ENCODE measurements at regions not wholly inside any gene's neighbourhood (a gene's known extent, or its start where the extent isn't known, plus 50 kb on each side); places are given as distances from the start of the nearest gene placed in this dataset.

DNA sequence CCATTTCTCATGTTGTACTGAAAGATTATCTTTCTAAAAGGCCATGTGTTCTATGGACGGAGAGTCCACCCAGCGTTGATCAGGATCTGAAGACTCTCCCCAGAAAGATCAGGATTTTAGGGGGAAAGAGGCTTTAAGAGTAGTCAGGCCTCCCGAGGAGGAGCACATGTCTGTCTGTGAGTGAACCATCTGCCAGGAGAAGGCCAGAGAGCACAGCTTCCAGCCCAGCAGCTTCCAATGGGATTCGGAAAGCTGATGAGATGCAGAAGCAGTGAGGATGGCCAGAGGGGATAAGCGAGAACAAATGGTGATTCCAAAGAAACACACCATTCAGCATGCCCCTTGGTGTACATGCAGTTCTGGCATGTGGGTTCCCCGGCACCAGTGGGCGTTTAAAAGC, 88.5 kb upstream of the TCERG1L start:
- ChIA-PET POLR2A (no interaction called here), CTCF (no interaction called here)
- peaks cover 0 to 6% (median 0%) of the 10 kb centered on the region in 5 donors for H3K9me3 Mint-ChIP-seq
- H3K27ac Mint-ChIP-seq: no peak overlapping the region
- DNase-seq: no peak
- no peaks in the 10 kb centered on the region for H3K4me1 ChIP-seq (ENCODE audit: insufficient read depth, low read length)
- H3K36me3 Mint-ChIP-seq: no peaks in the 10 kb centered on the region
- no peaks in the 10 kb centered on the region for H3K36me3 ChIP-seq (ENCODE audit: insufficient read depth, low read length)
- H3K27me3 ChIP-seq (ENCODE audit: insufficient read depth, low read length, poor library complexity, severe bottlenecking): no peaks in the 10 kb centered on the region
- no peak overlapping the region for H3K27ac ChIP-seq (ENCODE audit: low read depth, low read length)
- peaks cover 0 to 6% of the 10 kb centered on the region in 2 donors for H3K27me3 Mint-ChIP-seq
- H3K4me3 Mint-ChIP-seq: no peak overlapping the region
- H3K4me3 ChIP-seq (ENCODE audit: low read length): no peak overlapping the region
- no peaks in the 10 kb centered on the region for H3K4me1 Mint-ChIP-seq
- H3K9me3 ChIP-seq (ENCODE audit: low read length): no peaks in the 10 kb centered on the region

DNA sequence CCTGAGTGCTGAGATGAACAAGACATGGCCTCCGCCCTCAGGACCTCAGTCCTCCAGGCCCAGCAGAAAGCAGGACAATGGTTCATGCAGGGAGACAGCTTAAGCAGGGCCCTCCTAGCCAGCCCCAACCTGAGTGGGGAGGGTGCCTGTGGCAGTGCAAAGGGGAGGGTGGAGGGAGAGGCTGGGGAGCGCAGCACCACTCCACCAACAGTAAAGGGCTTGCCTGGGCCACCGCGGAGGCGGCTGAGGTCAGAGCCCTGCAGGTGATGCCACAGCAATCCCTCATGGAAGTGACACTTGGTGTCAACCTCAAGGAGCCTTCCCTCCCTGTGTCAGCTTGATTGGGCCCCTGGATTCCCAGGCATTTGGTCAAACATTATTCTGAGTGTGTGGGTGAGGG, 89.0 kb upstream of the TCERG1L start:
- Mint-ChIP-seq H3K4me3 (no peak overlapping the region), H3K36me3 (no peaks in the 10 kb centered on the region), H3K9me3 (peaks cover 0 to 6% (median 0%) of the 10 kb centered on the region in 5 donors), H3K27me3 (peaks cover 0 to 6% of the 10 kb centered on the region in 2 donors), H3K27ac (no peak overlapping the region), H3K4me1 (no peaks in the 10 kb centered on the region)
- no peaks in the 10 kb centered on the region for H3K9me3 ChIP-seq (ENCODE audit: low read length)
- no peak overlapping the region for H3K4me3 ChIP-seq (ENCODE audit: low read length)
- H3K36me3 ChIP-seq (ENCODE audit: insufficient read depth, low read length): no peaks in the 10 kb centered on the region
- H3K27me3 ChIP-seq (ENCODE audit: insufficient read depth, low read length, poor library complexity, severe bottlenecking): no peaks in the 10 kb centered on the region
- H3K27ac ChIP-seq (ENCODE audit: low read depth, low read length): no peak overlapping the region
- ChIA-PET POLR2A (no interaction called here), CTCF (no interaction called here)
- DNase-seq: no peak
- H3K4me1 ChIP-seq (ENCODE audit: insufficient read depth, low read length): no peaks in the 10 kb centered on the region

GRCh38 chr10:131402771-131403650, 91.5 kb upstream of the TCERG1L start:
- ChIA-PET POLR2A (no interaction called here), CTCF (no interaction called here)
- H3K4me3 ChIP-seq (ENCODE audit: low read length): no peak overlapping the region
- Mint-ChIP-seq H3K4me1 (no peaks in the 10 kb centered on the region), H3K4me3 (no peak overlapping the region), H3K27me3 (peaks cover 0 to 6% of the 10 kb centered on the region in 2 donors), H3K9me3 (peaks cover 0 to 6% (median 0%) of the 10 kb centered on the region in 5 donors), H3K27ac (no peak overlapping the region), H3K36me3 (no peaks in the 10 kb centered on the region)
- no peaks in the 10 kb centered on the region for H3K27me3 ChIP-seq (ENCODE audit: insufficient read depth, low read length, poor library complexity, severe bottlenecking)
- H3K9me3 ChIP-seq (ENCODE audit: low read length): no peaks in the 10 kb centered on the region
- no peaks in the 10 kb centered on the region for H3K4me1 ChIP-seq (ENCODE audit: insufficient read depth, low read length)
- H3K27ac ChIP-seq (ENCODE audit: low read depth, low read length): no peak overlapping the region
- no peak for DNase-seq
- no peaks in the 10 kb centered on the region for H3K36me3 ChIP-seq (ENCODE audit: insufficient read depth, low read length)

DNA sequence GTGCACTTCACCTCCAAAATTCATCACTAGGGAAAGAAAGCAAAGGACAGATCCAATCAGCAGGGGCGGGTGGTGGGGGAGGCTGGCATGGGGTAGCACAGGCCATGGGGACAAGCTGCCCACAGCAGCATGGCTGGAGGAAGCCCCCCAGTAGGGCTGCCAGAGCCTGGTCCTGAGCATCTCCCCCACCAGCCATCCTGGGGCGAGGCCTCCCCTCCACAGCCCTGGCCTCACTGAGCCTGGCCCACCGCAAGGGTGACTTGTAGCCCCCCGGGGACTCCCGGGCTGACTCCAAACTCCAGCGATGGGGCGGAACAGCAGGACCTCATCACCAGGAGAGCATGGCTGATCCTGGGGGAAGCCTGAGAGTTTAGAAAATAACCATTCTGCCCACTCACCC, 92.4 kb upstream of the TCERG1L start:
- CTCF ChIA-PET: no interaction called here
- DNase-seq: no peak
- no peak overlapping the region for H3K4me3 ChIP-seq (ENCODE audit: low read length)
- H3K36me3 Mint-ChIP-seq: no peaks in the 10 kb centered on the region
- H3K36me3 ChIP-seq (ENCODE audit: insufficient read depth, low read length): no peaks in the 10 kb centered on the region
- H3K27ac ChIP-seq (ENCODE audit: low read depth, low read length): no peak overlapping the region
- H3K27ac Mint-ChIP-seq: no peak overlapping the region
- H3K4me3 Mint-ChIP-seq: no peak overlapping the region
- H3K9me3 ChIP-seq (ENCODE audit: low read length): no peaks in the 10 kb centered on the region
- peaks cover 0 to 6% of the 10 kb centered on the region in 2 donors for H3K27me3 Mint-ChIP-seq
- no peaks in the 10 kb centered on the region for H3K4me1 Mint-ChIP-seq
- no peaks in the 10 kb centered on the region for H3K4me1 ChIP-seq (ENCODE audit: insufficient read depth, low read length)
- POLR2A ChIA-PET: no interaction called here
- H3K9me3 Mint-ChIP-seq: peaks cover 0 to 5% (median 0%) of the 10 kb centered on the region in 5 donors
- H3K27me3 ChIP-seq (ENCODE audit: insufficient read depth, low read length, poor library complexity, severe bottlenecking): no peaks in the 10 kb centered on the region

DNA sequence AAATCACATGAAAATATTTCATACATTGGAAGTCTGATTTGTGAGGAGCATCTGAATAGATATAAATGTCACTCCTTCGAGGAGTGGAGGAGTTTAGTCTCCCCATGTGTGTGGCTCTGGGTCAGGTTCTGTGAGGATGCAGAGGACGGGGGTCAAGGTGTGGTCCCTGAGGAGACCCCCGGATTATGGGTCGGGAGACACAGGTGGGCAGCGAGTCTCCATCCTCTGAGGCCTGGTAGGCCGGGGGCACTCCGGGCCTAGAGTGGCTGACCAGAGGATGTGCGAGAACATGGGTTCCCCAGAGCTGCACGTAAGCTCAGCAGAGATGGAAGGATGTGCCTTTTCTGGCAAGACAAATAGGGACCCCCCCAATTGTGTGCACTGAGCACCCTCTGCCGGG, 93.4 kb upstream of the TCERG1L start:
- no peak overlapping the region for H3K4me3 Mint-ChIP-seq
- H3K36me3 ChIP-seq (ENCODE audit: insufficient read depth, low read length): no peaks in the 10 kb centered on the region
- H3K4me3 ChIP-seq (ENCODE audit: low read length): no peak overlapping the region
- H3K27ac Mint-ChIP-seq: no peak overlapping the region
- no peaks in the 10 kb centered on the region for H3K27me3 ChIP-seq (ENCODE audit: insufficient read depth, low read length, poor library complexity, severe bottlenecking)
- H3K9me3 Mint-ChIP-seq: peaks cover 0 to 3% (median 0%) of the 10 kb centered on the region in 5 donors
- DNase-seq: no peak
- no peak overlapping the region for H3K27ac ChIP-seq (ENCODE audit: low read depth, low read length)
- no peaks in the 10 kb centered on the region for H3K4me1 ChIP-seq (ENCODE audit: insufficient read depth, low read length)
- ChIA-PET CTCF (no interaction called here), POLR2A (no interaction called here)
- H3K9me3 ChIP-seq (ENCODE audit: low read length): no peaks in the 10 kb centered on the region
- no peaks in the 10 kb centered on the region for H3K4me1 Mint-ChIP-seq
- H3K36me3 Mint-ChIP-seq: no peaks in the 10 kb centered on the region
- peaks cover 0 to 3% of the 10 kb centered on the region in 2 donors for H3K27me3 Mint-ChIP-seq

- Mint-ChIP-seq H3K9me3 (peaks cover 0 to 4% (median 0%) of the 10 kb centered on the region in 5 donors), H3K27ac (no peak overlapping the region), H3K4me3 (no peak overlapping the region), H3K27me3 (peaks cover 0 to 3% of the 10 kb centered on the region in 2 donors), H3K4me1 (no peaks in the 10 kb centered on the region), H3K36me3 (no peaks in the 10 kb centered on the region)
- H3K36me3 ChIP-seq (ENCODE audit: insufficient read depth, low read length): no peaks in the 10 kb centered on the region
- no peak for DNase-seq
- H3K4me3 ChIP-seq (ENCODE audit: low read length): no peak overlapping the region
- ChIA-PET POLR2A (no interaction called here), CTCF (no interaction called here)
- no peaks in the 10 kb centered on the region for H3K9me3 ChIP-seq (ENCODE audit: low read length)
- H3K27ac ChIP-seq (ENCODE audit: low read depth, low read length): no peak overlapping the region
- no peaks in the 10 kb centered on the region for H3K27me3 ChIP-seq (ENCODE audit: insufficient read depth, low read length, poor library complexity, severe bottlenecking)
- H3K4me1 ChIP-seq (ENCODE audit: insufficient read depth, low read length): no peaks in the 10 kb centered on the region
Measured at GRCh38 chr10:131406676-131407392, 95.3 kb upstream of the TCERG1L start.

- H3K9me3 Mint-ChIP-seq: peaks cover 2 to 7% (median 3%) of the 10 kb centered on the region in 5 donors
- H3K4me1 Mint-ChIP-seq: no peaks in the 10 kb centered on the region
- ChIA-PET CTCF (no interaction called here), POLR2A (no interaction called here)
- Histone ChIP-seq H3K27me3 (ENCODE audit: insufficient read depth, low read length, poor library complexity, severe bottlenecking) (no peaks in the 10 kb centered on the region), H3K4me3 (ENCODE audit: low read length) (no peak overlapping the region), H3K36me3 (ENCODE audit: insufficient read depth, low read length) (no peaks in the 10 kb centered on the region), H3K4me1 (ENCODE audit: insufficient read depth, low read length) (no peaks in the 10 kb centered on the region), H3K27ac (ENCODE audit: low read depth, low read length) (no peak overlapping the region), H3K9me3 (ENCODE audit: low read length) (no peaks in the 10 kb centered on the region)
- H3K36me3 Mint-ChIP-seq: no peaks in the 10 kb centered on the region
- H3K27me3 Mint-ChIP-seq: no peaks in the 10 kb centered on the region
- H3K4me3 Mint-ChIP-seq: no peak overlapping the region
- no peak for DNase-seq
- no peak overlapping the region for H3K27ac Mint-ChIP-seq
Measured at GRCh38 chr10:131418681-131419080, 107.2 kb upstream of the TCERG1L start.

DNA sequence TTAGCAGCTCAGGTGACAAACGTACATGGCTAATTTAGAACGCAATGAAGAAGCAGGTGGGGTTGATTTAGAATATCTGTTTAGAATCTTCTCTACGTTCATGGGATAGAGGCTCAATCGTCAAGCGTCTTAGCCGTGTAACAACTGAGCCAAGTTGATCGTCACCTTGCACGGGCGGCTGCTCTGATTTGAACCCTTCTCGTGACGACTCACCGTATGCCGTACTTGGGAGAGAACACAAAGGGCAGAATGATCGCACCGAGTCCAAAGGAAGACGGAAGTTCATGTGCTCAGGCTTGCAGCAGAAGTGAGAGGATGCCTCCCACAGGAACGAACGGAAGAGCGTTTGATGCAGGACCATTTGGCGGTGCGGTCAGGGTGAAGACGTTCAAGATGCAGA, 108.3 kb upstream of the TCERG1L start:
- peaks cover 2 to 7% (median 3%) of the 10 kb centered on the region in 5 donors for H3K9me3 Mint-ChIP-seq
- no peaks in the 10 kb centered on the region for H3K27me3 ChIP-seq (ENCODE audit: insufficient read depth, low read length, poor library complexity, severe bottlenecking)
- DNase-seq: no peak
- H3K36me3 ChIP-seq (ENCODE audit: insufficient read depth, low read length): no peaks in the 10 kb centered on the region
- no peaks in the 10 kb centered on the region for H3K9me3 ChIP-seq (ENCODE audit: low read length)
- no peak overlapping the region for H3K4me3 Mint-ChIP-seq
- no peak overlapping the region for H3K4me3 ChIP-seq (ENCODE audit: low read length)
- no peaks in the 10 kb centered on the region for H3K27me3 Mint-ChIP-seq
- H3K4me1 Mint-ChIP-seq: no peaks in the 10 kb centered on the region
- no peaks in the 10 kb centered on the region for H3K36me3 Mint-ChIP-seq
- ChIA-PET POLR2A (no interaction called here), CTCF (no interaction called here)
- H3K4me1 ChIP-seq (ENCODE audit: insufficient read depth, low read length): no peaks in the 10 kb centered on the region
- H3K27ac Mint-ChIP-seq: no peak overlapping the region
- H3K27ac ChIP-seq (ENCODE audit: low read depth, low read length): no peak overlapping the region
